ENCODE measurements at regions not wholly inside any gene's neighbourhood (a gene's known extent, or its start where the extent isn't known, plus 50 kb on each side); places are given as distances from the start of the nearest gene placed in this dataset.

DNA sequence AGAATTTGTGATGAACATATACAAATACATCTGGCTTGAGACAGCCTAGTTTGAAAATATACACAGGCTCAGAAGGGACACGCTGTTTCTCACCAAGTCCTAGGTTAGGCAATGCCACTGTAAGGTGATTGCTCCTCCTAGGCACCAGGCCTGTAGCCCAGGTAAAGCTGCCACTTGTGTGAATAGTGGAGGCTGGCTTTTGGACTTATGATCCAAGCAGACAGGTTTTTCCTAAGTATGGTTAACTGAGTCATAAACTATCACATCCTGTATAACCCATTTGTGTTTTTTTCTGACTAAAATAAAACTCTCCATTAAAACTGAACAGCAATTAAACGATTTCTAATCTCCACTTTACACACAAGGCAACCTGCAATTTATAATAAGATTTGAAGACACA, 81.0 kb downstream of the SEMA4F start:
- no peak for DNase-seq (ENCODE audit: low spot score)

DNA sequence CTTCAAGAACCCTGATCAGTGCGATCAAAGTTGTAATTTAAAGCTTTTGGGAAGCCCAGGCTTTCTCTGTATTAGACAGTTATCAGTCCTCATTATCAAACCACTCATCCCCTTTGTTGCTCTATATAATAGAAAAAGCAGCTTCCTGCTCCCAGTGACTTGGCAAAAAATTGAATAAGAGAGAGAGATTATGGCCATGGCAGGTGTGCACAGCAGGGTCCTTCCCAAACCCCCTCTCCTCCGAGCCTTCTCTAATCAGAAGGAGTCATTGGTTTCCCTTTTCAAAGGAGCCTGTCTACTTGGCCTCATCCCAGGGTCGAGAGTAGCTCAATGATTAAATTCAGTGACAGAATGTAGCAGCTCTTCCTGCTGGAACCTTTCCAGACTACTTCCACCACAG, 81.5 kb downstream of the SEMA4F start:
- peak; percentile 43 for DNase-seq (ENCODE audit: low spot score)

DNA sequence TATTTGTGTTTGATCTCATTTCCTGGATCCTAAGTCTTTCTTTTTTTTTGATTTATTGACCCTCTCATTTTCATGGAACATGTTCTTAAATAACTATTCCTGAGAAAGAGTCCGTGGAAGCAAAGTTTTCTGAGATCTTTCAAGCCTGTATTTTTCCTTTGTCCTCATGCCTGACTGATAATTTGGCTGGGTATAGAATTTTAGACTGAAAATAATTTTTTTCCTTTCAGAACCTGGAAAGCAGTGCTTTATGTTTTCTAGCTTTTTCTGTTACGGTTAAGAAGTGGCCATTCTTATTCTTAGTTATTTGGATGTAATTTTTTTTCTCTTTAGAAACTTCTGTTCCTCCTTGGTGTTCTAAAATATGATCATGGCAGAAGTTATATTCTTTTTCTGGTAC, 82.5 kb downstream of the SEMA4F start:
- DNase-seq (ENCODE audit: low spot score) = no peak

DNA sequence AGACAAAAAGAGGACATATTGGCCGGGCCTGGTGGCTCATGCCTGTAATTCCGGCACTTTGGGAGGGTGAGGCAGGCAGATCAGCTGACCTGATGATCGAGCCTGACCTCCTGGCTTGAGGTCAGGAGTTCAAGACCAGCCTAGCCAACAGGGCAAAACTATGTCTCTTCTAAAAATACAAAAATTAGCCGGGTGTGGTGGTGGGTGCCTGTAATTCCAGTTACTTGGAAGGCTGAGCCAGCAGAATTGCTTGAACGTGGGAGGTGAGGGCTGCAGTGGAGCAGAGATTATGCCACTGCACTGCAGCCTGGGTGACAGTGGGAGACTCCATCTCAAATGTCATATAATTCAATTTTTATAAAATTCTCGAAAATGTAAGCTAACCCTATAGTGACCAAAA, 84.5 kb downstream of the SEMA4F start:
- DNase-seq (ENCODE audit: low spot score) = no peak

DNA sequence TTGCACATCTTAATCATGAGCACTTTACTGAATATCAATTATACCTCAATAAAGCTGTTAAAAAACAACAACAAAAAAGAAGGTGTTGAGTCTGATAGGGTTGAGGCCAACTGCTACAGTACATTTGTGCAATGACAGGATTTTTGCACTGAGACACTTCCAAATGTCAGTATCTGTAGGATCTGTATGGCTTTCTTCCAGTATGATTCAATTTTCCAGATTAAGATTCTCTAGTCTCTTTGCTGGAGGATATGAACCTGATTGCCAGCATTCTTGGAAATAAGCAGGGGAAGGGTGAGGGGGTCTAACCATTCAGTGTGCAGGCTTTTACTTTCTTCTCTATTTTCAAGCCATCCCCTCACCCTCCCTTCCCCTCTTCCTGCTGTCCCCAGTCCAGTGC, 85.1 kb downstream of the SEMA4F start:
- DNase-seq (ENCODE audit: low spot score) = no peak

DNA sequence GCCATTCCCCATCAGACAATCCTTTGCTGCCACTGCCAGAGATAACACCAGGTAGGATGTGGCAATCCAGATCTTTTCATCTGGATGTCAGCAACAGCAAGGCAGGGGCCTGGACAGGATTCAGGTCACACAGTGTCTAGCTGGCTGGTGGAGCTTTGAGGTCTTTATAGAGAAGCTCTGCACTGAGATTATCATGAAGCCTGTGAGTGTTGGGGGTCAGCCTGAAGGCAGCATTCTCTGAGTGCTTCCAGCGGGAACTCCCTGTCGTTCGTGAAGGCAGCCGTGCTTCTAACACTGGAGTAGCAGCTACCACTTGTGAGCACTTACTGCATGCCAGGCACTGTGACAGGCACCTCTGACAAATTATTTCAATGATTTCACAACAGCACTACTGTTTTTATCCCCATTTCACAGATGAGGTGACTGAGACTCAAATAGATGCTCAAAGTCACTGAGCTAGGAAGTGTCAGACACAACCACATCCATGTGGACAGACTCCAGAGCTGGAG, 85.7 kb downstream of the SEMA4F start:
- DNase-seq (ENCODE audit: low spot score) = no peak

DNA sequence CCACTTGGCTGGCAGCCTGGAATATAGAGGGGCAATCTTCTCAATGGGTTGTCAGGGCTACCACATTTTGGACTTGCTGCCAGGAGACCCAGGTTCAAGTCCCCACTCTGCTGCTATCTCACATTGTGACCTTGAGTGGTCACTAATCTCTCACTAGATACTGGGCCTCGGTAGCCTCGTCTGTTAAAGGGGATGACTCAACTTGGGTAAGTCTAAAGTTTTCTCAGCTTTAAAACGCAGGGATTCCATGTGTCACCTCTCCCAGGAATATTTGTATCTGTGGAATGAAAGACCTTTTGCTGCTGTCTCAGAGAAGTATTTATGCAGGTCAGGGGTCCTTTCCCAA, 86.3 kb downstream of the SEMA4F start:
- no peak for DNase-seq (ENCODE audit: low spot score)

DNA sequence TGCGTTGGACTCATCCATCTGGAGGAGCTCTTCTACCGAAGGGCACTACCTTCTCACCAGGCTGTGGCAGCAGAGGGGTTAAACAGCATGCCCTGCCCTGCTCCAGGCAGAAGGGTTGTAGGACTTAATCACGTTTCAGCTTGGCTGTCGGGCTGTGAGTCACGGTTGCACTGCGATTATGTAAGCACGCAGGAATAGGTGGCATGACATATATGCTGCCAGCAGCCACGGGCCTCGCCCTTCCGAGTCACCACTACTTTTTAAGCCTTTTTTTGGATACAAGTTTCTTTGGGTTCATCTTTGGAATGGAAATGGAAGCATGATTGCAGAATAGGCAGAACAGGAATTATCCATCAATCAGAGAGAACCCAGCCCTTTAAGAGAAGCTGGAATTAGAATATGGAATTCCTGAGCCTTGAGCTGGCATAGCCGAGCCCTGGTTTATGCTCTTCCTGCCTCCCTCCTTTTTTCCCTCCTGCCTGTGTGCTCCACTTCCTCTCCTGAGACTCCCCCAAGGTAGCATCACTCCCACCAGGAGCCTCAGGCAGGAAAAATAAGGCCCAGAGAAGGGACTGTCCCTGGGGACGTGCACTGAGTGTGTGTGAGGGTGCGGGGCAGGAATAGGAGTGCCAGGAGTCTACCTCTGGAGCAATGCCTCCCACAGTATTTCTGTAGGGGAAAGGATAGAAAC, 86.8 kb downstream of the SEMA4F start:
- DNase-seq (ENCODE audit: low spot score) = peak; percentile 68

DNA sequence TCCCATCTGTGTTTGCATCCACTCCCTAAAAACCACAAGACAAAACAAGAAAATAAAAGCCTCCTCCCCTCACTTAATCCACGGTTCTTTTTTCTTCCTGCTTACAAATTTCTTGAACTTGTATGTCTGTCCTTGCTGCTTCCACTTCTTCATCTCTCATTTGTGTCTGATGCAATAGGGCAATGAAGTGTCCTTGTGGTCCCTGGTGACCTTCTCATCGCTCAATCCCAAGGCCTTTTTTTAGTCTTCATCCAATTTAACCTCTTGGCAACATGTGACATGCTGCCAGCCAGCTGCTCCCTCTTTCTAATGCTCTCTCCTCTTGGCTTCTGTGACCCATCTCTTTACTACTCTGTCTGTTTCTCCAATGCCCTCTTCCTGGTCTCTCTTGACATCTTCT, 87.6 kb downstream of the SEMA4F start:
- no peak for DNase-seq (ENCODE audit: low spot score)

DNA sequence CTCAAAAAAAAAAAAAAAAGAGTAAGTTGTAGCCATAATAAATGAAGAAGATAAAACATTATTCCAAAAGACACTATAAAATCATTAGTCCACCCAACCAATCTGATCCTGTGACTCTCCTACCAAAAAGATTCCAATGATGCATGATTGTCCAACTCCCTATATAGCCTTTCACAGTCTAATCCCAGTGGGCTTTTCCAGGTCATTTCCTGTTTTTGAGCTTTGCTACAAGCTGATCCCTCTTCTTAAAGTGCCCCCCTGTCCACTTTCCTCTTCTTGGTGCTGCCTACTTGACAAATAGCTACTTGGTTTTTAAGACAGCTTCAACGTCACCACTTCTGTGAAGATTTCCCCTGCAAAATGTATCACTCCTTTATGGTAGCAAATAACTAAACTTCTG, 88.4 kb downstream of the SEMA4F start:
- DNase-seq (ENCODE audit: low spot score) = no peak

DNA sequence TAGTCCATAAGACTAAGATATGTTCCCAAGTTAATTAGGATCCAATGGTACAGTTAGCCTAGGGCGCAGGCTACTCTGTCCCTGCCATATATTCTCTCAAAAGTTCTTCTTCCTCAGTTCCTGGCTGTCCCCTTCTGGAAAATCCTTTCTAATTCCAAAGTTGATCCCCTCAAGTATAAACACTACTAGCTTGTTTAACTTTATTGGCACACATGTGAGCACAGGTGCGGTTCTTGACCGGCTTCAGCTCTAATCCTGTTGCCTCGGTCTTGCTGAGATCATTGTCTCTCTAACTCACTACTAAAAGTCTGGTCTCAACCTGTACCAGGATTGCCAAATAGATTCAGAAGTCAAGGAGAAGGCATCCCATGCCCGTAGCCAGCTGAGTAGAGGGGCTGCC, 89.0 kb downstream of the SEMA4F start:
- DNase-seq (ENCODE audit: low spot score) = no peak

DNA sequence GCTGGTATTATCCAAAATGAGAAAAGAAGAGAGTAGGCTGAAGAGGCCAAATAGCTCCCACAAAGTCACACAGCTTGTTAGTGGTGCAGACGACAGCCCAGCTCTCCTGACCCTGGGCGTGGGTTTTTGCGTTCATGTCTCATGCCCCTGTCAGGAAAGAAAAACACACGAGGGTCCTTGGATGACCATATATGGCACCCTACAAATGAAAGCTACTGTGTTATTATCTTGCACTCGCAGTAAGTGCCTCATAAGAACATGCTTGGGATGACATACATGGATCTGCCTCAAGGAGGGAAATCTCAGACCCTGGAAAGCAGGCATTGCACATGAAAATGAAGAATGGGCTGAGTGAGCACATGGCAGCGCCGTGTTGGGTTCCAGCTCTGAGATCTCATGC, 89.7 kb downstream of the SEMA4F start:
- no peak for DNase-seq (ENCODE audit: low spot score)

DNA sequence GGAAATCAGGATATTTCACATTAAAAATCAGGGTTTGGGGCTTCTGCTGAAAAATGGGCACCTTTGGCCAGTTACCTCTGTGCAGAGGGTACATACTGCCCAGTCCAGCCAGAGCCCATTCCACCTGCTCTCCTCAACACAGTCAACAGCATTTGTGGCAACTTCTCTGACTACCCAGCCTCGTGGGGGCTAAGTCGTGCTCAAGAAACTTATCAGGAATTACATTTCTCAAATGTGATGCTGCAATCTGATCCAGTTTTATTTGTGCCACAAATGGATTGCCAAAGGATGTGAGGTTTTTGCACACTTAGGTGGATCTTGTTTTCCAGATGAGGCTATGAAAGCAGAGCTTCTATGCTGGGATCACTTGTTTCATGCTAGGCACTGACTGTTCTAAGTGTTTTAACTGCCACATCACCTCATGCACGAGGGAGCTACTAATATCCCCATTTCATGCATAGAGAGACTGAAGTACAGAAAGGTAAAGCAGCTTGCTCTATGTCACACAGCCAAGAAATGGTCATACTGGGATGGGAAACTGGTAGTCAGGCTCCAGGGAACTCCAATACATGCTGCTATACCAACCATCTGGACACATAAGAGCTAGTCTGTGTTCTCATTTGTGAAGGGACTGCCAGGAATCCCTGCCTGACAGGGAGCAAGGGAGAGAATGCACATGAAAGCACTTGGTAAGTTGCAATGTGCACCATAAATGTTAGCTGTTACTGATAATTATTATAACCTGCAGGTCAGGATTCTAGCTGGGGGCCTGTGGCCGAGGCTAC, 89.0 kb upstream of the HK2 start:
- no peak for DNase-seq (ENCODE audit: low spot score)

DNA sequence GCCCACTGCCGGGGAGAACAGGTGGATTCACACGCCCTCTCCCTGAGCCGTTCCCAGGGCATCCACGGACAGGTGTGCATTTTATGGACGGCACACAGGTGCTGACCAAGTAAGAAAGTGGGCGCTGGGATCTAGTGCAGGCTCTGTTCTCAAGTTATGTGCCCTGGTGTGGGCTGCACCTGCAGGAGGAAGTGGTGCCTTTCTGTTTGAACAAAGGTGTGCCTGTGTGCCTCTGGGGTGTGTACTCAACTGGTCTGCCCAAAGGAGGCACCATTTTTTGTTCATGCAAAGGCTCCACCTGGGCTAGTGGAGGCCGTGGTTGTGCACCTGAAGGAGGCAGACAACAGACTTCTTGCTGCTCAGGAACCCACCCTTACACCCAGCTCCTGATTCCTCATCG, 88.2 kb upstream of the HK2 start:
- DNase-seq (ENCODE audit: low spot score) = no peak

DNA sequence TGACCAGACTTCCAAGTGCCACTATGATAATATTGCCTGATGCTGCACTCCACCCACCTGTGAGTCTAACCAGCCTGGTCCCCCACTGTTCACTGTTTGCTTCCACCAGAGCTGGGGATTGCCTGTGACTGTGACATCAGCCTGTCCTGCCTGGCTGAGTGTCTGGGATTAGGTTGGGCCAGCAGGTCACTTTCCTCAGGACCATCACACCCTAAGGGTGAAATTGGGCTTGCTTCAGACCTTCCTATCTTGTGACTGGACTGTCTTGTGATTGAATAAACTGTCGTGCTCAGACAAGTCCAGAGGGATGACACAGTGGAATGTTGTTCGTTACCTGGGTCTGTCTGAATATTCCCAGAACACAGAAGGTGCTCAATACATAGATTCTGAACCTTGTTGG, 87.4 kb upstream of the HK2 start:
- DNase-seq (ENCODE audit: low spot score) = no peak

DNA sequence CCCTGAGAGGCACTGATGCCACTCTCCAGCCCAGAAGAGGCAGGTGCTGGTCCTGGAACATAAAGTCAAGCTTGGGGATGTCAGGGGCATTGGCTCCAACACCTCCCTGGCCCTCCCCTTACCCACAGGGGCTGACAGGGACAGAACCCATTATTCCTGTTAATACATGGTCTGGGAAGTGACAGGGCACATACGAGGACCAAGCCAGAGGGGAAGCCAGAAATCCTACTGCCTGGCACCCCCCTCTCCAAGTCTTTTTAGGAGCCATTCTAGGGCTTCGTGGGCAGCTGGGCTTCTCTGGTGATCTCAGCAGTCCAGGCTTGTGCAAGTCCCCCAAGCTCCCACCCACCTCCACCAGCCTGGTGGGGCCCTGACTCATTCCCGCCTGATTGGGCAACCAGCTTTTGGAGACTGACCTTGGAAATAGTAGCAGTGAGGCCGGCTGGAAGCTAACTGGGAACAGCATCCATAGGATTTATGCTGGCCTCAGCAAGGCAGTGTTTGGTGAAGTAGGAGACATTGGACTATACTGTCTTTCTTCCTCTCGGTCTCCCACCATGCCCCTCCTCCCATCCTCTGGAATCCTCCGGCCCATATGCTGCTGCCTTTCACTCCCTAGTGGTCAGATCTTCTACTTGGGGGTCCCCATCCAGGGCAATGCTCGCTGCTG, 86.4 kb upstream of the HK2 start:
- no peak for DNase-seq (ENCODE audit: low spot score)

DNA sequence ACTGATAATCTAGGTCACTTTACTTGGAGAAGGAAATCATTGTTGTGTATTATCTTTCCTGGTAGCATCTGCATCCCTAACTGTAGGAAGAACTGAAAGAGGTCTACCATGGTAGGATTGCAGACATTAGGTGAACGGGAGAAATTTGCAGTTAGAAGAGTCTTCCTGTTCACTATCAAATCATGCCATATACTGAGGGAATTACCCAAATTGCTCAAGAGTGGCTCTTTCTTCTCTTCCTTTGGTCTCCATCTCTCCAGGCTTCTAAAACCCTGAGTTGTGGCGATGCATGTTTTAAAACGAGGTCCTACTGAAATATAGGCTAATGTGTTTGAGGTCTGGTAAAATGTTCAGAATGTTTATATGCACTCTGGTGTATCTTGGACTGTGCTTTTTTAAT, 85.3 kb upstream of the HK2 start:
- DNase-seq (ENCODE audit: low spot score) = no peak

DNA sequence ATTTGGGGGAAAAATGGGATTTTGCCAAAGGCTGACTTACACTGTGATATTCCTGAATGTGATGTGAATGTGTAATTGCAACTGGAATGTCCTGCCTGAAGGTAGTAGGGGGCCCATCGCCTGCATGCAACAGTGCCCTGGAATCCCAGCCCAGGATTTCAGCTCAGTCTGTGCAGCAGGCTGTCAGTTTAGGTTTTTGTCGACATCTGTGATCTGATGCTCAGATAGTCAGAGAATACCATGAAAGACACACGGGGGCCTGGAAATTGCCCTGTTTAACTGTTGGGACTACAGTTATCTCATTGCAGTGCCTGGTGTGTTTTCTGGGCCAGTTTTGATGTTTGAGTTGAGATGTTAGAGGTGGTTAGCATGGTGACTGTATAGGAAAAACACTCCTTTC, 84.5 kb upstream of the HK2 start:
- DNase-seq (ENCODE audit: low spot score) = no peak

DNA sequence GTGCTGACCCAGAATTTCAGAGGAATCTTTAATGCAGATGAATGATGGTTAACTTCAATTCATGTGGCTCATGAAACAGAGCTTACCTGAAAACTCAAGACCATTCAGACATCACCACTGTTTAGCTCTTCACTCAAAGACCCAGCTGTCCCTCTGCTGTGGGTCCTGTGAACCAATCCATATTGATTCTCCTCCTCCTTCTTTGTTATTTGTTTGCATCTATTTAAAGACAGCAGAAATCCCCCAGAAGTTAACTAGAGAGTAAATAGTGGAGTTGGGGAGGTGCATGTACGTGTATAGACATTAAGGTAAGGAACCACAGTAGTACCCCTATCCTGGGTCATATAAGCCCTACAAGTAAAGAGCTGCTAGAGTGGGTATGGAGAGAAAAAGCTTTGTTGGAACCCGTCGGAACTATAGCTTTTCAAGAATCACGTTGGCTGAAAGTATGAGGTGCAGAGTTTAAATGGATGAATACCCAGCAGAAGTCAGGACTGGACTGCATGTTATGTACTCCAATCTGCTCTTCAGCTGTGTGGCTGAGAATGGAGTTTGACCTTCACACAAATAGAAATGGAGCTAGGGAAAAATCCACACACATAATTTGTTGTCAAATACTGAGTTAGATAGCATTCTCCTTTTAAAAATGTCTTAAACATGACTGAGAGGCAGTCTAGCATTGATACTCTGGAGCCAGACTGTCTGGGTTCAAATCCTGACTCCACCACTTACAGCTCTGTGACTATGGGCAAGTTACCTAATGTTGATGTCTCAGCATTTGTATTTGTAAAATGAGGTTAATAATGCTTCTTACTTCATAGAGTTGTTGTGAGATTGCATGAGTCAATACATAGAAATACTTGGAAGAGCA, 81.7 kb upstream of the HK2 start:
- no peak for DNase-seq (ENCODE audit: low spot score)

DNA sequence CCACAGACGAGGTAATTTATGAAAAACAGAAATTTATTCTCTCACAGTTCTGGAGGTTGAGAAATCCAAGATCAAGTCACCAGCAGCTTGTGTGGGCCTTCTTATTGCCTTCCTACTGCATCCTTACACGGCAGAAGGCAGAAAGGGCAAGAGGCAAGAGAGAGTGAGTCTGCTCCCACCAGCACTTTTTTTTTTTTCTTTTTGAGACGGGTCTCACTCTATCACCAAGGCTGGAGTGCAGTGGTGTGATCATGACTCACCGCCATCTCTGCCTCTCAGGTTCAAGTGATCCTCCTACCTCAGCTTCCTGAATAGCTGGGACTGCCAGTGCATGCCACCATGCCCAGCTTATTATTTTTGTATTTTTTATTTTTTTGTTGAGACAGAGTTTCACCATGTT, 78.5 kb upstream of the HK2 start:
- DNase-seq (ENCODE audit: low spot score) = no peak

DNA sequence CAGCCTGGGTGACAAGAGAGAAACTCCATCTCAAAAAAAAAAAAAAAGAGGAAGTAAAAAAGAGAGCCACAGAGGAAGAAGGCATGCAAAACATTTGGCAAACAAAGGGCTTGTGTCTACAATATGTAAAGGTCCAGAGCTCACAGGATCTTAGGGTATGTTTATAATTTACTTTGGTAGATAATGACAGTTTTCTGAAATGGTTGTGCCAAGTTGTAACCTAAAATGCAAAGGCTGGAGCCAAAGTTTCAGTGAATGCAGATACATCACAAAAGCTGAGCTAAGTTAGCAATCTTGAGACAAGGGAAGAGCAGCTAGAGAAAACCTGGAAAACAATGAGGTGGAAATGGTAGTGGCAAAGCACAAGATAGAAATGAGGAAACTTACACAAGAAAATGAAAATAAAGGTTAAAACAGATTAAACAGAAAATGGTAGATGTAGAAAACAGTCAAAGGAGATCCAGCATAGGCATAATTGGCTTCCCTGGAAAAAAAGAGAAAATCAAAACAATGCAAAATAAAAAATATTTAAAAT, 77.5 kb upstream of the HK2 start:
- DNase-seq (ENCODE audit: low spot score) = no peak

DNA sequence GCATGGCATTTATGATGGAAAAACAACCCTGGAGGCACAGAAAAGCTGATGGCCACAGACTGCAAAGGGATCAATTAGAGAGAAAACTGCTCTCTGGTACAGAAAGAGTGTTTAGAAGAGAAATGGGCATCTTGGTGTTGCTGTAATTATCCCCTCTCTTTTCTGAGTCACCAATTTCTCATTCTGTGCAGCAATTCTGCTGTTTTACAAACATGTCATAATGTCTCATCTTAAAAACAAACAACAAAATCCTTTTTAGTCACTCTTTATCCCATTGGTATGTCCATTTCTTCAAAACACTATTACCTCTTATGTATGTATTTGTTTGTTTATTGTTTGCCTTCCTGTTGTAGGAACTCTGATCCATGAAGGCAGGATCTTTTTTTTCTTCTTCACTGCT, 73.9 kb upstream of the HK2 start:
- DNase-seq (ENCODE audit: low spot score) = no peak

Data from iPS-NIHi11 (cell line).